GM12865 (cell line): ENCODE measurements at regions not wholly inside any gene's neighbourhood (a gene's known extent, or its start where the extent isn't known, plus 50 kb on each side); places are given as distances from the start of the nearest gene placed in this dataset.

Source experiments
- DNase-seq: peaks from one replicate; pipeline ENCODE4 v3.0.0; 2010; ENCODE audit warnings: low read depth
- H3K4me3 ChIP-seq: 2 replicates; pipeline ENCODE4 v1.5.1; 2011; ENCODE audit warnings: mild to moderate bottlenecking, low read depth, low read length, control low read depth
- TF ChIP-seq, protein P1 (sequence below): IDR thresholded peaks from 2 replicates; pipeline ENCODE4 v1.5.1; 2011; ENCODE audit warnings: low read length, control low read depth, low read depth, inconsistent platforms; ENCODE audit not compliant: insufficient read depth; ENCODE audit errors: missing control alignments

DNA sequence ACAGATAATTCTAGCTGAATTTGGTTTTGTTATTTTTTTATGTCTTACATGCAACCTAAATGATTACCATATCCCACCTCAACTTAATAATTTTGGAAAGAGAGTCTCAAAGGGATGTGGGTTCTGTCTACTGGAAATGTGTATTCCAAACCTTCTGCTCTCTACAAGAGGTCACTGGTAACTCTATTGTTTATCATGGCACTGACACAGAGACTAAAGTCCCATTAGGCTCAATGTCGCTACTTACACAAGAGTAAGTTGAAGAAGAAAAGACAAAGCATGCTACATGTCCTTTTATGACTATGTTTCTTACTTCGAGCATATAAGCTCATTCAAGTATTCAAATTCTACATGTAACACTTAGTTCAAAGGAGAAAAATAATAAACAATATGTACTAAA is 460.3 kb upstream of the EPHA6 start:
- TF ChIP-seq, protein P1, sequence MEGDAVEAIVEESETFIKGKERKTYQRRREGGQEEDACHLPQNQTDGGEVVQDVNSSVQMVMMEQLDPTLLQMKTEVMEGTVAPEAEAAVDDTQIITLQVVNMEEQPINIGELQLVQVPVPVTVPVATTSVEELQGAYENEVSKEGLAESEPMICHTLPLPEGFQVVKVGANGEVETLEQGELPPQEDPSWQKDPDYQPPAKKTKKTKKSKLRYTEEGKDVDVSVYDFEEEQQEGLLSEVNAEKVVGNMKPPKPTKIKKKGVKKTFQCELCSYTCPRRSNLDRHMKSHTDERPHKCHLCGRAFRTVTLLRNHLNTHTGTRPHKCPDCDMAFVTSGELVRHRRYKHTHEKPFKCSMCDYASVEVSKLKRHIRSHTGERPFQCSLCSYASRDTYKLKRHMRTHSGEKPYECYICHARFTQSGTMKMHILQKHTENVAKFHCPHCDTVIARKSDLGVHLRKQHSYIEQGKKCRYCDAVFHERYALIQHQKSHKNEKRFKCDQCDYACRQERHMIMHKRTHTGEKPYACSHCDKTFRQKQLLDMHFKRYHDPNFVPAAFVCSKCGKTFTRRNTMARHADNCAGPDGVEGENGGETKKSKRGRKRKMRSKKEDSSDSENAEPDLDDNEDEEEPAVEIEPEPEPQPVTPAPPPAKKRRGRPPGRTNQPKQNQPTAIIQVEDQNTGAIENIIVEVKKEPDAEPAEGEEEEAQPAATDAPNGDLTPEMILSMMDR = no peak
- DNase-seq = no peak

DNA sequence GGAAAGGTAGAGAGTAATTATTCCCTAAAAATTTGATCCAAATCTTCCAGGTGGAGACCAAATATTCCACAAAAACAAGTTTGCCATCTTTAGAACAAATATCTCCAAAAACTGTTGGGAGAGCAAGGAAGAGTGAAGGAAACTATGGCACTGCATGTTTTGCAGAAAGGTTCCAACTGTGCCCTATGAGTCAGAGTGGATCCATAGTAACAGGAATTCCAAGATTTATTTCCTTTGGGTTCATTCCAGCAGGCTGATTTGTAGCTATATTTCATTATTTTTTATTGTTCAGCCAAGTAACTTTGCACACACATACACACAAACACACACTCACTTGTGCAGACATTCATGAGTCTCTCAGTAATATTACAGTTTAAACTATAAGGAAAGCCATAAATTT is 459.7 kb upstream of the EPHA6 start:
- TF ChIP-seq, protein P1 = no peak
- no peak for DNase-seq
- H3K4me3 ChIP-seq = no peak overlapping the region

More for the DNA sequence above, 460.3 kb upstream of the EPHA6 start:
- H3K4me3 ChIP-seq = no peak overlapping the region

DNA sequence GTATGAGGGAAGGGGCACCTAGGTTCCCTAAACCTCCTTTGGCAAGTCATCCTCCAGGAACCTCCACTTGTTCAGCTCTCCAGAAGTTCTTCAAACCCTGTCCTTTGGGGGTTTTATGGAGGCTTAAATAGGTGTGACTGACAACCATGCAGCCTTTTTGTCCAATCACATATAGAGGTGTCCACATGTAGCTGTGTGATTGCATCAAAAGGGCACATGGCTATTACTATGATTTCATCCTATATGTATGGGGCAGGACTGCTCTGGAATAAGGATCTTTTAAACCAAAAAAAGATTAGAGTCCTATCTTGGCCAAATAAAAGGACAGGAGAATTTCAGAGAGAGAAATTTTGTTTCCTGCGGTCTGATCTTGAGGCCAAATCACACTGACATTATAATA is 453.2 kb upstream of the EPHA6 start:
- H3K4me3 ChIP-seq = no peak overlapping the region
- TF ChIP-seq, protein P1 = no peak
- no peak for DNase-seq

DNA sequence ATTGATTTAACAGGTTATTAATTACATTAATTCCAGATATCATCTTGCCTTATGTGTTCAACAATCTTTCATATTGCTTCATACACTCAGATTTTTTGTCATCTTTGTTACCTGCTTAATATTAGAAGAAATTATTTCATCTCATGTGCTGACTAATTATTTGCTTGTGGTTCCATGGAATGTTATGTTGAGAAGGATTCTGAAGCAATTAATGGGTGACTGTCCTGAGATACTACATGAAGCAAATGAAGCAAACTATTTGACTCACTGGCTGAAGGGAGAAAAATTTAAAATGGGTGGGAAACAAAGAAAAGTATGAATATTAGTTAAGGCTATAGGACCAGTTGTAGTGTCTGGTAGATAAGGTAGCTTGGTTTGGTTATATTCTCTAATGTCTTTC is 443.8 kb upstream of the EPHA6 start:
- no peak overlapping the region for H3K4me3 ChIP-seq
- TF ChIP-seq, protein P1 = no peak
- no peak for DNase-seq

DNA sequence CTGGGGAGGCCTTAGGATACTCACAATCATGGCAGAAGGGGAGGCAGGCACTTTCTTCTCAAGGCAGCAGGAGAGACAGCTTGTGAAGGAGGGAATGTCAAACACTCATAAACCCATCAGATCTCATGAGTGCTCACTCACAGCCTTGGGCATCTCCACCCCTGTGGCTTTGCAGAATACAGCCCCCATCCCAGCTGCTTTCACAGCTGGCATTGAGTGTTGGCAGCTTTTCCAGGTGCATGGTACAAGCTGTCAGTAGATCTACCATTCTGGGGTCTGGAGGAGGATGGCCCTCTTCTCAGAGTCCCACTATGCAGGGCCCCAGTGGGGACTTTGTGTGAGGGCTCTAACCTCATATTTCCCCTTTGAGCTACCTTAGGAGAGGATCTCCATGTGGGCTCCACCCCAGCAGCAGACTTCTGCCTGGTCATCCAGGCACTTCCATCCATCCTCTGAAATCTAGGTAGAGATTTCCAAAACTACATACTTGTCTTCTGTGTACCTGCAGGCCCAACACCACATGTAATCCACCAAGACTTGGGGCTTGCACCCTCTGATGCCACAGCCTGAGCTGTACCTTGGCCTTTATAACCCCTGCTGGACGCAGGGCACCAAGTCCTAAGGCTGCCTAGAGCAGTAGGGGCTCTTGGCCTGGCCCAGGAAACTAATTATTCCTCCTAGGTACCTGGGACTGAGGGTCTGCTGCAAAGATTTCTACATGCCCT is 404.2 kb upstream of the EPHA6 start:
- no peak overlapping the region for H3K4me3 ChIP-seq
- DNase-seq = no peak
- TF ChIP-seq, protein P1 = no peak

GRCh38 chr3:96416549-96417255 is 397.7 kb upstream of the EPHA6 start:
- DNase-seq = no peak
- TF ChIP-seq, protein P1 = no peak
- no peak overlapping the region for H3K4me3 ChIP-seq
